Keratinocyte (primary cell): ENCODE measurements at regions not wholly inside any gene's neighbourhood (a gene's known extent, or its start where the extent isn't known, plus 50 kb on each side); places are given as distances from the start of the nearest gene placed in this dataset.

ENCODE experiments used
- DNase-seq: peaks from one replicate; pipeline ENCODE4 v3.0.0-alpha.2; 2011; ENCODE audit warnings: low read depth, missing footprints, low spot score
- FAIRE-seq: peaks from 2 replicates; lab custom pipeline; 2011; peaks lifted over from hg19 to GRCh38; lab: Jason Lieb, UNC
- H2AFZ ChIP-seq: 2 replicates; pipeline ENCODE4 v1.6.0; 2012; ENCODE audit warnings: low read length, control low read depth, inconsistent platforms; ENCODE audit not compliant: control insufficient read depth
- H3K27ac ChIP-seq: 2 replicates; pipeline ENCODE4 v1.5.1; 2011; ENCODE audit warnings: low read length; ENCODE audit not compliant: control insufficient read depth, insufficient read depth
- H3K27me3 ChIP-seq: 3 replicates; pipeline ENCODE4 v1.6.0; 2011; ENCODE audit warnings: low read length; ENCODE audit not compliant: control insufficient read depth, insufficient read depth; ENCODE audit errors: extremely low read depth
- H3K36me3 ChIP-seq, 2 experiments: 2 replicates in 1 of 2; 3 replicates in 1 of 2; pipeline ENCODE4 v1.5.1; 2011; ENCODE audit warnings: low read length in 2 of 2, mild to moderate bottlenecking in 1 of 2; ENCODE audit not compliant: control insufficient read depth in 2 of 2, insufficient read depth in 2 of 2; ENCODE audit errors: extremely low read depth in 1 of 2
- H3K4me1 ChIP-seq: 3 replicates; pipeline ENCODE4 v1.5.1; 2011; ENCODE audit warnings: low read length; ENCODE audit not compliant: control insufficient read depth, insufficient read depth; ENCODE audit errors: extremely low read depth
- H3K4me2 ChIP-seq: 3 replicates; pipeline ENCODE4 v1.6.0; 2011; ENCODE audit warnings: low read depth, low read length; ENCODE audit not compliant: control insufficient read depth, insufficient read depth; ENCODE audit errors: extremely low read depth
- H3K4me3 ChIP-seq, 3 experiments: fragments of 200-600 bp in 1 of 3; sonication (generic) in 1 of 3; 2 replicates in 2 of 3; 3 replicates in 1 of 3; pipeline ENCODE4 v1.5.1; 2011 to 2016; ENCODE audit warnings: low read length in 3 of 3, mild to moderate bottlenecking in 3 of 3, control low read depth in 2 of 3, inconsistent platforms in 1 of 3, low read depth in 1 of 3, mixed read lengths in 1 of 3, mixed run types in 1 of 3, moderate library complexity in 1 of 3; ENCODE audit not compliant: control insufficient read depth in 2 of 3, insufficient read depth in 2 of 3; ENCODE audit errors: extremely low read depth in 1 of 3
- H3K79me2 ChIP-seq: 2 replicates; pipeline ENCODE4 v1.6.0; 2012; ENCODE audit warnings: low read length; ENCODE audit not compliant: control insufficient read depth, insufficient read depth
- H3K9ac ChIP-seq: 3 replicates; pipeline ENCODE4 v1.6.0; 2011; ENCODE audit warnings: low read length; ENCODE audit not compliant: control insufficient read depth, insufficient read depth; ENCODE audit errors: extremely low read depth
- H3K9me1 ChIP-seq: 3 replicates; pipeline ENCODE4 v1.6.0; 2011; ENCODE audit warnings: low read length; ENCODE audit not compliant: control insufficient read depth, insufficient read depth; ENCODE audit errors: extremely low read depth
- H3K9me3 ChIP-seq: 2 replicates; pipeline ENCODE4 v1.5.1; 2012; ENCODE audit warnings: low read depth, low read length; ENCODE audit not compliant: control insufficient read depth
- H4K20me1 ChIP-seq: 3 replicates; pipeline ENCODE4 v1.6.0; 2011; ENCODE audit warnings: low read length; ENCODE audit not compliant: control insufficient read depth, insufficient read depth; ENCODE audit errors: extremely low read depth
- CTCF ChIP-seq, 3 experiments: IDR thresholded peaks in 1 of 3; conservative IDR thresholded peaks in 1 of 3; optimal IDR thresholded peaks in 1 of 3; 2 replicates in 2 of 3; 3 replicates in 1 of 3; pipeline versions ENCODE3 to v1.5.1; 2011; ENCODE audit warnings: low read length in 3 of 3, mild to moderate bottlenecking in 3 of 3, moderate library complexity in 2 of 3, control low read depth in 1 of 3, inconsistent platforms in 1 of 3; ENCODE audit not compliant: insufficient read depth in 2 of 3; ENCODE audit errors: extremely low read depth in 1 of 3
- EZH2 ChIP-seq: IDR thresholded peaks from one replicate; pipeline ENCODE4 v1.6.1; 2012; ENCODE audit warnings: inconsistent platforms, mild to moderate bottlenecking, low read length, moderate library complexity
- dilution Hi-C: fragments of 300-500 bp; cut with MboI; formaldehyde crosslinking; loops from one replicate; pipeline ENCODE4 v1.7.0; 2020; ENCODE audit warnings: low sequenced_read_pairs; ENCODE audit not compliant: extremely low pct_ligation_motif_present

GRCh38 chr18:76219023-76219422, 276.0 kb downstream of the ZNF516 start:
- FAIRE-seq (no peak), DNase-seq (no peak)
- no peaks in the 10 kb centered on the region for H4K20me1 ChIP-seq
- no peak overlapping the region for H3K4me3 ChIP-seq
- no peaks in the 10 kb centered on the region for H3K36me3 ChIP-seq
- H2AFZ ChIP-seq, result no peak overlapping the region
- no peaks in the 10 kb centered on the region for H3K9me3 ChIP-seq
- dilution Hi-C loops, result no loop called here
- H3K27ac ChIP-seq, result no peak overlapping the region
- H3K4me1 ChIP-seq, result no peaks in the 10 kb centered on the region
- H3K27me3 ChIP-seq, result no peaks in the 10 kb centered on the region
- H3K9ac ChIP-seq, result no peak overlapping the region
- H3K9me1 ChIP-seq, result no peaks in the 10 kb centered on the region
- no peak for TF ChIP-seq CTCF (optimal IDR thresholded peaks at IDR 0.05 in 1 of 3, IDR thresholded peaks at IDR 0.05 in 1 of 3, conservative IDR thresholded peaks at IDR 0.05 in 1 of 3; ENCODE audit: extremely low read depth in 1 of 3, insufficient read depth in 2 of 3, low read length in 3 of 3)
- no peak for TF ChIP-seq EZH2
- no peaks in the 10 kb centered on the region for H3K79me2 ChIP-seq
- no peak overlapping the region for H3K4me2 ChIP-seq

- Histone ChIP-seq H3K4me1 (no peaks in the 10 kb centered on the region), H3K9me1 (no peaks in the 10 kb centered on the region), H3K36me3 (no peaks in the 10 kb centered on the region), H3K9ac (no peak overlapping the region), H3K4me2 (no peak overlapping the region), H3K9me3 (no peaks in the 10 kb centered on the region), H2AFZ (no peak overlapping the region), H3K4me3 (no peak overlapping the region), H3K79me2 (no peaks in the 10 kb centered on the region), H3K27ac (no peak overlapping the region), H4K20me1 (no peaks in the 10 kb centered on the region), H3K27me3 (no peaks in the 10 kb centered on the region)
- DNase-seq (no peak), FAIRE-seq (no peak)
- TF ChIP-seq CTCF (optimal IDR thresholded peaks at IDR 0.05 in 1 of 3, IDR thresholded peaks at IDR 0.05 in 1 of 3, conservative IDR thresholded peaks at IDR 0.05 in 1 of 3; ENCODE audit: extremely low read depth in 1 of 3, insufficient read depth in 2 of 3, low read length in 3 of 3), result no peak
- TF ChIP-seq EZH2, result no peak
- dilution Hi-C loops, result no loop called here
Measured at GRCh38 chr18:76216096-76216495, 278.9 kb downstream of the ZNF516 start.
